ENCODE measurements at regions not wholly inside any gene's neighbourhood (a gene's known extent, or its start where the extent isn't known, plus 50 kb on each side); places are given as distances from the start of the nearest gene placed in this dataset.

GRCh38 chr2:238669581-238670080, 178.3 kb upstream of the TWIST2 start:
- ChIA-PET CTCF (no interaction called here), POLR2A (no interaction called here)

GRCh38 chr2:238670111-238670585, 177.7 kb upstream of the TWIST2 start:
- POLR2A ChIA-PET = no interaction called here
- Histone ChIP-seq H3K9me3 (ENCODE audit: control insufficient read depth, insufficient read depth, low read depth, low read length) (no peaks in the 10 kb centered on the region), H3K4me1 (ENCODE audit: control insufficient read depth, insufficient read depth, low read length) (no peaks in the 10 kb centered on the region), H3K36me3 (ENCODE audit: control insufficient read depth in 2 of 2, insufficient read depth in 1 of 2, low read length in 2 of 2) (no peaks in the 10 kb centered on the region), H3K4me3 (ENCODE audit: low read depth, low read length) (no peak overlapping the region), H3K27ac (ENCODE audit: extremely low read depth, low read depth, low read length) (no peak overlapping the region)
- TF ChIP-seq TCF7L2 (IDR thresholded peaks at IDR 0.05; ENCODE audit: borderline replicate concordance, low read depth, low read length) = no peak
- no peak for TF ChIP-seq ZBTB10 (tag by site-specific recombination; IDR thresholded peaks at IDR 0.05)
- TF ChIP-seq ZNF248 (tag by site-specific recombination; IDR thresholded peaks at IDR 0.05) = no peak
- TF ChIP-seq MYNN (tag by site-specific recombination; IDR thresholded peaks at IDR 0.05; ENCODE audit: borderline replicate concordance) = no peak
- TF ChIP-seq ZNF174 (tag by site-specific recombination; IDR thresholded peaks at IDR 0.05) = no peak
- no peak for TF ChIP-seq ZNF549 (tag by site-specific recombination; IDR thresholded peaks at IDR 0.05)
- TF ChIP-seq ZFP37 (tag by site-specific recombination; IDR thresholded peaks at IDR 0.05) = no peak
- no peak for TF ChIP-seq ZBTB44 (tag by site-specific recombination; IDR thresholded peaks at IDR 0.05)
- no peak for TF ChIP-seq ZNF670 (tag by site-specific recombination; IDR thresholded peaks at IDR 0.05; ENCODE audit: low read depth)
- TF ChIP-seq FEZF1 (tag by site-specific recombination; IDR thresholded peaks at IDR 0.05) = no peak
- no peak for TF ChIP-seq YY1 (tag by site-specific recombination; IDR thresholded peaks at IDR 0.05)
- TF ChIP-seq ZNF138 (tag by site-specific recombination; IDR thresholded peaks at IDR 0.05; ENCODE audit: borderline replicate concordance) = no peak
- CTCF ChIA-PET = no interaction called here

More at GRCh38 chr2:238669581-238670080, 178.3 kb upstream of the TWIST2 start:
- no peak for TF ChIP-seq ZNF362 (tag by site-specific recombination; IDR thresholded peaks at IDR 0.05)
- no peak for TF ChIP-seq ZNF10 (tag by site-specific recombination; IDR thresholded peaks at IDR 0.05)
- TF ChIP-seq ZNF138 (tag by site-specific recombination; IDR thresholded peaks at IDR 0.05; ENCODE audit: borderline replicate concordance) = no peak
- no peak for TF ChIP-seq ZNF791 (tag by site-specific recombination; IDR thresholded peaks at IDR 0.05)
- no peak for TF ChIP-seq ZNF121 (tag by site-specific recombination; IDR thresholded peaks at IDR 0.05)
- TF ChIP-seq ZNF558 (tag by site-specific recombination; IDR thresholded peaks at IDR 0.05) = no peak
- no peak for TF ChIP-seq ZNF776 (tag by site-specific recombination; IDR thresholded peaks at IDR 0.05; ENCODE audit: borderline replicate concordance)
- TF ChIP-seq ZNF394 (tag by site-specific recombination; IDR thresholded peaks at IDR 0.05; ENCODE audit: borderline replicate concordance) = no peak
- TF ChIP-seq ZBTB21 (tag by site-specific recombination; IDR thresholded peaks at IDR 0.05) = no peak
- TF ChIP-seq SP3 (tag by site-specific recombination; IDR thresholded peaks at IDR 0.05) = no peak
- TF ChIP-seq BCL11A (tag by site-specific recombination; IDR thresholded peaks at IDR 0.05; ENCODE audit: low read depth) = no peak
- TF ChIP-seq OSR2 (tag by site-specific recombination; IDR thresholded peaks at IDR 0.05) = no peak
- TF ChIP-seq ZNF645 (tag by site-specific recombination; IDR thresholded peaks at IDR 0.05) = no peak
- TF ChIP-seq ZNF501 (tag by site-specific recombination; IDR thresholded peaks at IDR 0.05) = no peak
- Histone ChIP-seq H3K4me3 (ENCODE audit: low read depth, low read length) (no peak overlapping the region), H3K9me3 (ENCODE audit: control insufficient read depth, insufficient read depth, low read depth, low read length) (no peaks in the 10 kb centered on the region), H3K4me1 (ENCODE audit: control insufficient read depth, insufficient read depth, low read length) (no peaks in the 10 kb centered on the region), H3K36me3 (ENCODE audit: control insufficient read depth in 2 of 2, insufficient read depth in 1 of 2, low read length in 2 of 2) (no peaks in the 10 kb centered on the region), H3K27ac (ENCODE audit: extremely low read depth, low read depth, low read length) (no peak overlapping the region)
